H1 (cell line): ENCODE measurements at regions not wholly inside any gene's neighbourhood (a gene's known extent, or its start where the extent isn't known, plus 50 kb on each side); places are given as distances from the start of the nearest gene placed in this dataset.

ENCODE experiments used
- CTCF ChIA-PET: fragments of 300-600 bp; sonication (Branson Sonifier 250); formaldehyde crosslinking; loops from one replicate; lab custom pipeline; 2021; ENCODE audit not compliant: partially characterized antibody; lab: Charles Lee
- POLR2A ChIA-PET: fragments of 300-600 bp; sonication (Branson Sonifier 250); formaldehyde crosslinking; loops from one replicate; lab custom pipeline; 2021; ENCODE audit warnings: inconsistent platforms; ENCODE audit not compliant: partially characterized antibody; lab: Charles Lee
- DNase-seq, 2 experiments: peaks; one replicate each; pipeline versions ENCODE4 v3.0.0 to v3.0.0-alpha.2; 2010 to 2022; ENCODE audit warnings: low spot score in 2 of 2, low read depth in 1 of 2, mixed read lengths in 1 of 2
- FAIRE-seq: peaks from 2 replicates; lab custom pipeline; 2011; peaks lifted over from hg19 to GRCh38; lab: Jason Lieb, UNC
- H2AFZ ChIP-seq: 2 replicates; pipeline ENCODE4 v1.8.1; 2012; ENCODE audit warnings: low read length, inconsistent platforms
- H2AK5ac ChIP-seq: 2 replicates; pipeline ENCODE4 v1.6.1; 2013; ENCODE audit warnings: low read depth, low read length
- H2BK120ac ChIP-seq: replicated peaks from 2 replicates; pipeline ENCODE3; 2013; ENCODE audit warnings: low read depth, low read length, inconsistent platforms
- H2BK12ac ChIP-seq: 2 replicates; pipeline ENCODE4 v1.6.1; 2013; ENCODE audit warnings: low read depth, low read length
- H2BK15ac ChIP-seq: 2 replicates; pipeline ENCODE4 v1.6.1; 2013; ENCODE audit warnings: low read length
- H2BK20ac ChIP-seq: 2 replicates; pipeline ENCODE4 v1.6.1; 2013; ENCODE audit warnings: low read length
- H2BK5ac ChIP-seq: 2 replicates; pipeline ENCODE4 v1.6.1; 2013; ENCODE audit warnings: low read depth, low read length
- H3K14ac ChIP-seq: 2 replicates; pipeline ENCODE4 v1.6.1; 2013; ENCODE audit warnings: inconsistent platforms; ENCODE audit not compliant: insufficient read length
- H3K18ac ChIP-seq: 2 replicates; pipeline ENCODE4 v1.6.1; 2013; ENCODE audit warnings: low read length; ENCODE audit errors: extremely low read depth
- H3K23ac ChIP-seq: 2 replicates; pipeline ENCODE4 v1.6.1; 2013; ENCODE audit warnings: inconsistent platforms; ENCODE audit not compliant: insufficient read length
- H3K23me2 ChIP-seq: 2 replicates; pipeline ENCODE4 v1.6.1; 2013; ENCODE audit warnings: low read depth, low read length
- H3K27ac ChIP-seq: 2 replicates; pipeline ENCODE4 v1.6.1; 2011; ENCODE audit warnings: low read depth, low read length, inconsistent platforms
- H3K27me3 ChIP-seq, 4 experiments: replicated peaks in 1 of 4; 1 replicate in 1 of 4; 2 replicates in 3 of 4; pipeline versions ENCODE4 v1.6.1 to v1.8.1; 2011 to 2013; ENCODE audit warnings: low read length in 3 of 4, mild to moderate bottlenecking in 3 of 4, inconsistent platforms in 2 of 4, mixed read lengths in 2 of 4, moderate library complexity in 1 of 4; ENCODE audit not compliant: control insufficient read depth in 3 of 4, insufficient read depth in 3 of 4; ENCODE audit errors: extremely low read depth in 1 of 4
- H3K36me3 ChIP-seq, 4 experiments: 2 replicates each; pipeline versions ENCODE4 v1.6.1 to v1.8.1; 2011 to 2013; ENCODE audit warnings: mild to moderate bottlenecking in 4 of 4, low read length in 3 of 4, moderate library complexity in 2 of 4, control low read depth in 1 of 4, inconsistent platforms in 1 of 4; ENCODE audit not compliant: insufficient read depth in 4 of 4, control insufficient read depth in 2 of 4
- H3K4ac ChIP-seq: replicated peaks from 2 replicates; pipeline ENCODE3; 2013; ENCODE audit warnings: low read length, low read depth, mixed read lengths, inconsistent platforms; ENCODE audit not compliant: insufficient read length
- H3K4me1 ChIP-seq, 4 experiments: replicated peaks in 1 of 4; 1 replicate in 1 of 4; 2 replicates in 3 of 4; pipeline versions ENCODE4 v1.6.1 to v1.8.1; 2011 to 2013; ENCODE audit warnings: low read length in 3 of 4, inconsistent platforms in 2 of 4, mixed read lengths in 1 of 4; ENCODE audit not compliant: insufficient read depth in 4 of 4, control insufficient read depth in 3 of 4
- H3K4me2 ChIP-seq, 2 experiments: 2 replicates each; pipeline versions ENCODE4 v1.6.1 to v1.8.1; 2011 to 2013; ENCODE audit warnings: low read depth in 2 of 2, low read length in 2 of 2, control low read depth in 1 of 2, inconsistent platforms in 1 of 2, mild to moderate bottlenecking in 1 of 2; ENCODE audit not compliant: insufficient read depth in 1 of 2
- H3K4me3 ChIP-seq, 4 experiments: fragments of 200-600, 300-600 bp in 1 of 4; sonication (generic), shearing (Covaris generic), sonication (Bioruptor Twin) in 1 of 4; 2 replicates each; pipeline versions ENCODE4 v1.5.1 to v1.8.1; 2011 to 2016; ENCODE audit warnings: low read length in 4 of 4, low read depth in 3 of 4, control low read depth in 2 of 4, inconsistent platforms in 2 of 4, mild to moderate bottlenecking in 2 of 4, mixed read lengths in 1 of 4, moderate library complexity in 1 of 4; ENCODE audit not compliant: insufficient read depth in 2 of 4; ENCODE audit errors: extremely low read depth in 1 of 4
- H3K56ac ChIP-seq: replicated peaks from 2 replicates; pipeline ENCODE3; 2013; ENCODE audit warnings: low read depth, mild to moderate bottlenecking, mixed read lengths, low read length, inconsistent platforms; ENCODE audit not compliant: insufficient read length
- H3K79me1 ChIP-seq: 2 replicates; pipeline ENCODE4 v1.6.1; 2013; ENCODE audit warnings: low read depth, low read length, control low read depth
- H3K79me2 ChIP-seq, 2 experiments: 2 replicates each; pipeline versions ENCODE4 v1.6.1 to v1.8.1; 2012 to 2013; ENCODE audit warnings: low read length in 2 of 2, mild to moderate bottlenecking in 2 of 2, inconsistent platforms in 1 of 2; ENCODE audit not compliant: insufficient read depth in 2 of 2, control insufficient read depth in 1 of 2
- H3K9ac ChIP-seq, 4 experiments: replicated peaks in 1 of 4; 1 replicate in 1 of 4; 2 replicates in 3 of 4; pipeline versions ENCODE4 v1.6.1 to v1.8.1; 2011 to 2013; ENCODE audit warnings: low read depth in 3 of 4, low read length in 3 of 4, control low read depth in 2 of 4, mild to moderate bottlenecking in 2 of 4, moderate library complexity in 2 of 4, inconsistent platforms in 1 of 4; ENCODE audit errors: extremely low read depth in 1 of 4
- H3K9me3 ChIP-seq, 2 experiments: 2 replicates each; pipeline versions ENCODE4 v1.6.1 to v1.8.1; 2012 to 2013; ENCODE audit warnings: mild to moderate bottlenecking in 2 of 2, moderate library complexity in 2 of 2, control low read depth in 1 of 2, inconsistent platforms in 1 of 2, low read depth in 1 of 2, low read length in 1 of 2, mixed read lengths in 1 of 2; ENCODE audit not compliant: insufficient read depth in 2 of 2
- H4K20me1 ChIP-seq, 2 experiments: replicated peaks in 1 of 2; 2 replicates each; pipeline versions ENCODE3 to v1.8.1; 2011 to 2013; ENCODE audit warnings: inconsistent platforms in 2 of 2, low read length in 2 of 2, mild to moderate bottlenecking in 1 of 2; ENCODE audit not compliant: insufficient read depth in 2 of 2, control insufficient read depth in 1 of 2
- H4K5ac ChIP-seq: 2 replicates; pipeline ENCODE4 v1.6.1; 2013; ENCODE audit warnings: low read length, low read depth, mixed read lengths, inconsistent platforms; ENCODE audit not compliant: insufficient read length
- H4K8ac ChIP-seq: 2 replicates; pipeline ENCODE4 v1.8.0; 2013; ENCODE audit warnings: mild to moderate bottlenecking, moderate library complexity, low read length, inconsistent platforms; ENCODE audit not compliant: insufficient read depth; ENCODE audit errors: extremely low read depth
- H4K91ac ChIP-seq: replicated peaks from 2 replicates; pipeline ENCODE3; 2013; ENCODE audit warnings: low read length, mixed read lengths, inconsistent platforms; ENCODE audit not compliant: insufficient read length
- BCL11A ChIP-seq, 2 experiments: IDR thresholded peaks; one replicate each; pipeline ENCODE4 v1.6.1; 2011; ENCODE audit warnings: low read depth in 2 of 2, low read length in 2 of 2, mild to moderate bottlenecking in 2 of 2
- CBX5 ChIP-seq: fragments of 300-800, 300-1000 bp; sonication (generic); IDR thresholded peaks from 2 replicates; pipeline ENCODE4 v1.7.1; 2016; ENCODE audit warnings: antibody characterized with exemption, low read length, low read depth
- CEBPB ChIP-seq: IDR thresholded peaks from 2 replicates; pipeline ENCODE4 v1.6.1; 2012; ENCODE audit warnings: low read depth, low read length
- FOSL1 ChIP-seq: IDR thresholded peaks from 2 replicates; pipeline ENCODE4 v1.6.1; 2011; ENCODE audit warnings: mild to moderate bottlenecking, low read depth, low read length, moderate library complexity; ENCODE audit not compliant: insufficient read depth
- KDM1A ChIP-seq: fragments of 200-600, 300-600 bp; sonication (generic); IDR thresholded peaks from 2 replicates; pipeline ENCODE4 v1.7.1; 2016; ENCODE audit warnings: mild to moderate bottlenecking, low read length, borderline replicate concordance
- POU5F1 ChIP-seq: IDR thresholded peaks from 2 replicates; pipeline ENCODE4 v1.6.1; 2011; ENCODE audit warnings: low read depth, mild to moderate bottlenecking, low read length, moderate library complexity
- RBBP5 ChIP-seq: IDR thresholded peaks from 2 replicates; pipeline ENCODE4 v1.7.1; 2012; ENCODE audit warnings: low read depth, mild to moderate bottlenecking, inconsistent platforms, low read length, moderate library complexity, borderline replicate concordance
- RFX5 ChIP-seq: IDR thresholded peaks from 2 replicates; pipeline ENCODE4 v1.6.1; 2011; ENCODE audit warnings: low read depth, low read length, improper control_type of control experiment, borderline replicate concordance
- SP2 ChIP-seq: IDR thresholded peaks from 2 replicates; pipeline ENCODE4 v1.6.1; 2012; ENCODE audit warnings: mild to moderate bottlenecking, low read length, inconsistent platforms
- TAF7 ChIP-seq: optimal IDR thresholded peaks from 2 replicates; pipeline ENCODE3; 2011; ENCODE audit warnings: low read depth, mild to moderate bottlenecking, inconsistent platforms, low read length, moderate library complexity, borderline replicate concordance
- TEAD4 ChIP-seq: IDR thresholded peaks from 2 replicates; pipeline ENCODE4 v1.6.1; 2012; ENCODE audit warnings: low read depth, low read length, inconsistent platforms, mixed read lengths
- WGBS, 2 experiments: shearing (Covaris generic) in 1 of 2; methylation state at CpG; one replicate each; pipeline versions ENCODE4 v1.1.6 to v1.1.7; 2013 to 2015; ENCODE audit warnings: low lambda C conversion rate in 2 of 2, mixed read lengths in 2 of 2, inconsistent platforms in 1 of 2, low coverage in 1 of 2, missing lambda C conversion rate in 1 of 2; ENCODE audit not compliant: insufficient replicate concordance in 2 of 2, insufficient coverage in 1 of 2, insufficient read length in 1 of 2; ENCODE audit errors: extremely low coverage in 1 of 2, missing lambda C conversion rate in 1 of 2; 5-methylcytosine and 5-hydroxymethylcytosine counted together
- TF ChIP-seq, protein P1 (sequence below): IDR thresholded peaks from 2 replicates; pipeline ENCODE4 v1.6.1; 2012; ENCODE audit warnings: inconsistent platforms

DNA sequence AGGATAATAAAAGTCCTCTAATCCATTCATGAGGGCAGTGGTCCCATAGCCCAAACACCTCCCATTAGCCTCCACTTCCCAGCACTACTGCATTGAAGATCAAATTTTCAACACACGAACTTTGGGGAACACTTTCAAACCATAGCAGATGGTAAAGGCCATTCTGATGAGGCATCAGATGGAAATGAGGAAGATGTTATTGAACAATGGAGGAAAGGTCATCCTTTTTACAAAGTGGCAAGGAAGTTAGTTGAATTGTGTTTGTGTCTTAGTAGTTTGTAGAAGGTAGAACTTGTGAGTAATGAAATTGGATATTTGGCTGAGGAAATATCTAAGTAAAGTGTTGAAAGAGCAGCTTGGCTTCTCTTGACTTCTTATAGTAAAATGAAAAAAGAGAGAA lies 93.3 kb upstream of the NLRP1 start:
- no peak overlapping the region for H3K4ac ChIP-seq
- H3K4me2 ChIP-seq: no peak overlapping the region
- H2BK15ac ChIP-seq: no peak overlapping the region
- no peak overlapping the region for H4K8ac ChIP-seq
- H3K36me3 ChIP-seq: no peaks in the 10 kb centered on the region
- no peak overlapping the region for H4K91ac ChIP-seq
- peaks cover 0 to 8% (median 2%) of the 10 kb centered on the region in 4 experiments; a peak in 5 of 7 replicates for H3K4me1 ChIP-seq
- CTCF ChIA-PET: interaction anchor here (0.8 to 2.5 kb wide), 4 partner anchors 16 to 50 kb away, joined by 3 to 8 read pairs (median 4); no protein-coding TSS in a partner anchor
- no peak overlapping the region for H2BK12ac ChIP-seq
- no peak overlapping the region for H3K14ac ChIP-seq
- no peaks in the 10 kb centered on the region for H4K20me1 ChIP-seq
- H3K9me3 ChIP-seq: peaks cover 0 to 5% of the 10 kb centered on the region in 2 experiments; a peak in 1 of 4 replicates
- H3K23ac ChIP-seq: no peak overlapping the region
- POLR2A ChIA-PET: no interaction called here
- H3K9ac ChIP-seq: no peak overlapping the region
- TF ChIP-seq CEBPB (no peak), BCL11A (IDR thresholded peaks at IDR 0.05; ENCODE audit: low read depth in 2 of 2, low read length in 2 of 2) (no peak), RFX5 (no peak), CBX5 (no peak), FOSL1 (no peak), SP2 (no peak), KDM1A (no peak), TAF7 (no peak), RBBP5 (no peak), TEAD4 (no peak), POU5F1 (no peak)
- TF ChIP-seq, protein P1, sequence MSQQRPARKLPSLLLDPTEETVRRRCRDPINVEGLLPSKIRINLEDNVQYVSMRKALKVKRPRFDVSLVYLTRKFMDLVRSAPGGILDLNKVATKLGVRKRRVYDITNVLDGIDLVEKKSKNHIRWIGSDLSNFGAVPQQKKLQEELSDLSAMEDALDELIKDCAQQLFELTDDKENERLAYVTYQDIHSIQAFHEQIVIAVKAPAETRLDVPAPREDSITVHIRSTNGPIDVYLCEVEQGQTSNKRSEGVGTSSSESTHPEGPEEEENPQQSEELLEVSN: no peak
- TF ChIP-seq, all 59 proteins: peak for 0
- Histone ChIP-seq H3K27me3 (no peaks in the 10 kb centered on the region), H2AK5ac (no peak overlapping the region), H2BK120ac (no peak overlapping the region), H3K79me1 (no peaks in the 10 kb centered on the region), H3K56ac (no peak overlapping the region), H3K23me2 (no peaks in the 10 kb centered on the region; the same call in none of the 2 replicates), H4K5ac (no peak overlapping the region), H3K79me2 (no peaks in the 10 kb centered on the region), H3K18ac (no peak overlapping the region), H2BK20ac (no peak overlapping the region), H2AFZ (no peak overlapping the region), H2BK5ac (no peak overlapping the region), H3K4me3 (no peak overlapping the region), H3K27ac (no peak overlapping the region)
- WGBS, 2 experiments: 90% methylated on average over 1 of the region's 1 CpG; no CpG with 5 or more reads in 1 of the 2 experiments
- no peak for FAIRE-seq
- DNase-seq: no peak
